ENCODE measurements at regions not wholly inside any gene's neighbourhood (a gene's known extent, or its start where the extent isn't known, plus 50 kb on each side); places are given as distances from the start of the nearest gene placed in this dataset.

- H3K36me3 Mint-ChIP-seq: no peaks in the 10 kb centered on the region
- ATAC-seq (ENCODE audit: low read depth): no peak
- no peaks in the 10 kb centered on the region for H3K27me3 Mint-ChIP-seq
- H3K9me3 Mint-ChIP-seq: peaks cover 2% of the 10 kb centered on the region
- DNase-seq: no peak
- no peak overlapping the region for H3K4me3 Mint-ChIP-seq
- POLR2A ChIA-PET: no interaction called here
- H3K27ac Mint-ChIP-seq: no peak overlapping the region
- H3K4me1 Mint-ChIP-seq: no peaks in the 10 kb centered on the region
Observed at GRCh38 chr2:13550285-13551231, 833.8 kb downstream of the TRIB2 start.

- POLR2A ChIA-PET: no interaction called here
- ATAC-seq (ENCODE audit: low read depth): no peak
- Mint-ChIP-seq H3K36me3 (no peaks in the 10 kb centered on the region), H3K9me3 (peaks cover 2% of the 10 kb centered on the region), H3K4me3 (no peak overlapping the region), H3K27me3 (no peaks in the 10 kb centered on the region), H3K27ac (no peak overlapping the region), H3K4me1 (no peaks in the 10 kb centered on the region)
- no peak for DNase-seq
Observed at GRCh38 chr2:13558368-13558767, 841.6 kb downstream of the TRIB2 start.

DNA sequence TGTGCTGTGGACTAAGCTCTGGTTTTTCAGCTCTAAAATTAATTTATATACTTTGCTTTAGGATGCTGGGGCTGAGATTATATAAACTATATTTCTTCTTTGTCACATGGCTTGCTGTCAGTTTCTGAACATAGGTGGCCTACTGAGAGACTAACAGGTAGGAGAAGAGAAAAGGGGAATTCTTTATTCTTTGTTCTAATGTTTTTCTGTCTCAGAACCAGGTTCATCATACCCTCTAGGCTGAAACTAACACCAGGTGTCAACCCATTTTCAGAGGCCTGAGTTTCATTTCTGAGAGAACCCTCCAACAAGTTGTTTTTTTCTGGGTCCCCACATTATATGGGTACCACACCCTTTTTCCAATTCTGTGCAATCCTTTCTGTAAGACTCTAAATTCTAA is 843.6 kb downstream of the TRIB2 start:
- H3K4me1 Mint-ChIP-seq: no peaks in the 10 kb centered on the region
- no peak overlapping the region for H3K4me3 Mint-ChIP-seq
- ATAC-seq (ENCODE audit: low read depth) (no peak), DNase-seq (no peak)
- H3K36me3 Mint-ChIP-seq: no peaks in the 10 kb centered on the region
- H3K27me3 Mint-ChIP-seq: no peaks in the 10 kb centered on the region
- POLR2A ChIA-PET: no interaction called here
- H3K27ac Mint-ChIP-seq: no peak overlapping the region
- no peaks in the 10 kb centered on the region for H3K9me3 Mint-ChIP-seq

DNA sequence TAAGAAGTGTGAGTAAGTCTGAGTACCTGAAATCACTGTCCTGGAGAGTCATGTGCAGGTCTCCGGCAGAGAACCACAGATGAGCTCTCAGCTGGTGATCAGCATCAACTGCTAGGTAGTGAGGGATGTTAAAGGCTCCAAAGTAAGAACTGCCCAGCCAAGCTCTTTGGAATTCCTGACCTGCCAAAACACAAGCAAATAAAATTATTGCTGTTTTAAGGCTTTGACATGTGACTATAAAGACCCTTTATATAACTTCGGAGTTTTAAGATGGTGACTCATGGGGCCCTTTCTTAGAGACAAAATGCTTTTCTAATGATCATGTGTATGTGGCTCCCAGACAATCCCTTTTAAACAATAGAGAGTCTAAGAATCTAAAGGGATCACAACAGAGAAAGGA is 855.7 kb downstream of the TRIB2 start:
- POLR2A ChIA-PET: no interaction called here
- Mint-ChIP-seq H3K27me3 (no peaks in the 10 kb centered on the region), H3K4me1 (no peaks in the 10 kb centered on the region), H3K4me3 (no peak overlapping the region), H3K36me3 (no peaks in the 10 kb centered on the region), H3K27ac (no peak overlapping the region), H3K9me3 (peaks cover 2% of the 10 kb centered on the region)
- DNase-seq: no peak
- no peak for ATAC-seq (ENCODE audit: low read depth)

GRCh38 chr2:13574831-13575230 is 858.1 kb downstream of the TRIB2 start:
- no peaks in the 10 kb centered on the region for H3K36me3 Mint-ChIP-seq
- no peaks in the 10 kb centered on the region for H3K4me1 Mint-ChIP-seq
- DNase-seq (no peak), ATAC-seq (ENCODE audit: low read depth) (no peak)
- H3K27me3 Mint-ChIP-seq: no peaks in the 10 kb centered on the region
- peaks cover 2% of the 10 kb centered on the region for H3K9me3 Mint-ChIP-seq
- no peak overlapping the region for H3K27ac Mint-ChIP-seq
- no peak overlapping the region for H3K4me3 Mint-ChIP-seq
- POLR2A ChIA-PET: no interaction called here

- Mint-ChIP-seq H3K27me3 (no peaks in the 10 kb centered on the region), H3K36me3 (no peaks in the 10 kb centered on the region), H3K4me1 (no peaks in the 10 kb centered on the region), H3K27ac (no peak overlapping the region), H3K4me3 (no peak overlapping the region), H3K9me3 (peaks cover 2% of the 10 kb centered on the region)
- ATAC-seq (ENCODE audit: low read depth) (no peak), DNase-seq (no peak)
- POLR2A ChIA-PET: no interaction called here
Observed at GRCh38 chr2:13576406-13577036, 859.8 kb downstream of the TRIB2 start.

- no peak for DNase-seq
- no peaks in the 10 kb centered on the region for H3K4me1 Mint-ChIP-seq
- H3K27me3 Mint-ChIP-seq: no peaks in the 10 kb centered on the region
- H3K9me3 Mint-ChIP-seq: no peaks in the 10 kb centered on the region
- no peak for ATAC-seq (ENCODE audit: low read depth)
- no peak overlapping the region for H3K4me3 Mint-ChIP-seq
- H3K27ac Mint-ChIP-seq: no peak overlapping the region
- POLR2A ChIA-PET: no interaction called here
- no peaks in the 10 kb centered on the region for H3K36me3 Mint-ChIP-seq
Observed at GRCh38 chr2:13578547-13578946, 861.8 kb downstream of the TRIB2 start.

DNA sequence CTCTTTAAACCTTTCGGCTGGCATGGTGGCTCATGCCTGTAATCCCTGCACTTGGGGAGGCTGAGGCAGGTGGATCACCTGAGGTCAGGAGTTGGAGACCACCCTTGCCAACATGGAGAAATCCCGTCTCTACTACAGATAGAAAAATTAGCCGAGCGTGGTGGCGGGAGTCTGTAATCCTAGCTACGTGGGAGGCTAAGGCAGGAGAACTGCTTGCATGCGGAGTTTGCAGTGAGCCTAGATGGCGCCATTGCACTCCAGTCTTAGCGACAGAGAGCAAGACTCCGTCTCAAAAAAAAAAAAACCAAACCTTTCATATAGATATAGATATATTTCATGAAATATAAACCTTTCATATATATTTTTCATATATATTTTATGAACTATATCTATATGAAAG is 864.7 kb downstream of the TRIB2 start:
- POLR2A ChIA-PET: no interaction called here
- Mint-ChIP-seq H3K9me3 (peaks cover 1% of the 10 kb centered on the region), H3K36me3 (no peaks in the 10 kb centered on the region), H3K4me1 (no peaks in the 10 kb centered on the region), H3K4me3 (no peak overlapping the region), H3K27ac (no peak overlapping the region), H3K27me3 (no peaks in the 10 kb centered on the region)
- DNase-seq (no peak), ATAC-seq (ENCODE audit: low read depth) (no peak)

GRCh38 chr2:13583609-13584008 is 866.9 kb downstream of the TRIB2 start:
- Mint-ChIP-seq H3K4me1 (no peaks in the 10 kb centered on the region), H3K27ac (no peak overlapping the region), H3K27me3 (no peaks in the 10 kb centered on the region), H3K9me3 (peaks cover 1% of the 10 kb centered on the region), H3K36me3 (no peaks in the 10 kb centered on the region), H3K4me3 (no peak overlapping the region)
- DNase-seq (no peak), ATAC-seq (ENCODE audit: low read depth) (no peak)
- POLR2A ChIA-PET: no interaction called here

DNA sequence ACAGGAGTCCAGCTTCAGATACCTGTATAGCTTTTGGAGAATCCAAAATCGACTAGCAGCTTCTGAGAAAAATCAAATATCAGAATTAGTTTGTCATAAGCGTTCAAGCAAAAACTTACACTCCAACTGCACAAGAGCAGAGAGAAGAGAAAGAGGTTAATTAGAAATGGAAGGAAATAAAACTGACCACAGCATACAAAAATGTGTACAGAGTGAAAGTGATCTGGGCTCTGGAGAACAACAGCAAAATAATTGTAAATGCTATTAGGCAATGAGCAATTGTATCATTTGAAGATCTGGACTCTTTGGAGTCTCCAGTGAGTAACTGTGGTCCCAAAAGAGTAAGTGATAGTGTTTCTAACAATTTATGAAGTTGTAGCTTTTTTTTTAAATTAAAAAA is 867.3 kb downstream of the TRIB2 start:
- POLR2A ChIA-PET: no interaction called here
- DNase-seq: no peak
- ATAC-seq (ENCODE audit: low read depth): no peak
- Mint-ChIP-seq H3K4me3 (no peak overlapping the region), H3K4me1 (no peaks in the 10 kb centered on the region), H3K27ac (no peak overlapping the region), H3K36me3 (no peaks in the 10 kb centered on the region), H3K27me3 (no peaks in the 10 kb centered on the region), H3K9me3 (peaks cover 1% of the 10 kb centered on the region)

GRCh38 chr2:13585732-13586131 is 869.0 kb downstream of the TRIB2 start:
- H3K9me3 Mint-ChIP-seq: peaks cover 3% of the 10 kb centered on the region
- H3K36me3 Mint-ChIP-seq: no peaks in the 10 kb centered on the region
- POLR2A ChIA-PET: no interaction called here
- DNase-seq: no peak
- no peak overlapping the region for H3K27ac Mint-ChIP-seq
- ATAC-seq (ENCODE audit: low read depth): no peak
- H3K27me3 Mint-ChIP-seq: no peaks in the 10 kb centered on the region
- H3K4me1 Mint-ChIP-seq: no peaks in the 10 kb centered on the region
- H3K4me3 Mint-ChIP-seq: no peak overlapping the region

GRCh38 chr2:13596233-13596632 is 879.5 kb downstream of the TRIB2 start:
- no peaks in the 10 kb centered on the region for H3K9me3 Mint-ChIP-seq

GRCh38 chr2:13597176-13597575 is 880.4 kb downstream of the TRIB2 start:
- no peak for ATAC-seq (ENCODE audit: low read depth)
- Mint-ChIP-seq H3K9me3 (no peaks in the 10 kb centered on the region), H3K4me1 (no peaks in the 10 kb centered on the region), H3K27ac (no peak overlapping the region), H3K4me3 (no peak overlapping the region), H3K36me3 (no peaks in the 10 kb centered on the region), H3K27me3 (no peaks in the 10 kb centered on the region)
- no peak for DNase-seq
- POLR2A ChIA-PET: no interaction called here

More at GRCh38 chr2:13596233-13596632, 879.5 kb downstream of the TRIB2 start:
- no peaks in the 10 kb centered on the region for H3K27me3 Mint-ChIP-seq
- no peak overlapping the region for H3K4me3 Mint-ChIP-seq
- no peak for DNase-seq
- POLR2A ChIA-PET: no interaction called here
- no peaks in the 10 kb centered on the region for H3K36me3 Mint-ChIP-seq
- ATAC-seq (ENCODE audit: low read depth): no peak
- no peaks in the 10 kb centered on the region for H3K4me1 Mint-ChIP-seq
- H3K27ac Mint-ChIP-seq: no peak overlapping the region

- POLR2A ChIA-PET: no interaction called here
- Mint-ChIP-seq H3K4me1 (no peaks in the 10 kb centered on the region), H3K27me3 (no peaks in the 10 kb centered on the region), H3K4me3 (no peak overlapping the region), H3K36me3 (no peaks in the 10 kb centered on the region), H3K27ac (no peak overlapping the region), H3K9me3 (no peaks in the 10 kb centered on the region)
- ATAC-seq (ENCODE audit: low read depth) (no peak), DNase-seq (no peak)
Observed at GRCh38 chr2:13601506-13601905, 884.8 kb downstream of the TRIB2 start.
